ENCODE measurements at regions not wholly inside any gene's neighbourhood (a gene's known extent, or its start where the extent isn't known, plus 50 kb on each side); places are given as distances from the start of the nearest gene placed in this dataset.

- in situ Hi-C loops (cut with HindIII; ENCODE audit: low pct_unique_long_range_greater_than_20kb, low sequenced_read_pairs): no loop called here
- BruUV-seq (replicated peaks): no TSS peak
- H3K27me3 ChIP-seq (ENCODE audit: control insufficient read depth, insufficient read depth, low read length): no peaks in the 10 kb centered on the region
- intact Hi-C loops (cut with micrococcal nuclease; ENCODE audit: unreplicated experiment): no loop called here
- no peak for TF ChIP-seq POLR2AphosphoS5 (IDR thresholded peaks at IDR 0.05; ENCODE audit: low read depth, low read length)
- TF ChIP-seq CTCF (IDR thresholded peaks at IDR 0.05): no peak
- TF ChIP-seq SIN3A (IDR thresholded peaks at IDR 0.05; ENCODE audit: borderline replicate concordance, insufficient read depth, low read depth, low read length): no peak
- TF ChIP-seq REST (IDR thresholded peaks at IDR 0.05; ENCODE audit: insufficient read depth in 1 of 2, low read depth in 2 of 2, low read length in 1 of 2): no peak
- no peak for TF ChIP-seq TCF7L2 (IDR thresholded peaks at IDR 0.05; ENCODE audit: low read depth, low read length)
- no peak for DNase-seq (ENCODE audit: low read depth, low spot score)
- H3K36me3 ChIP-seq (ENCODE audit: control insufficient read depth, insufficient read depth, low read length): no peaks in the 10 kb centered on the region
- no peaks in the 10 kb centered on the region for H3K4me1 ChIP-seq (ENCODE audit: control insufficient read depth, insufficient read depth, low read length)
- ChIA-PET POLR2A (no interaction called here), CTCF (no interaction called here)
- no peak overlapping the region for H3K4me3 ChIP-seq (ENCODE audit: low read depth in 2 of 2, low read length in 2 of 2)
- no peak overlapping the region for H3K27ac ChIP-seq (ENCODE audit: low read length)
- ATAC-seq: no peak
- 0 out of 2 replicates have a peak, but pooled peaks cover 3% of the 10 kb centered on the region for H3K9me3 ChIP-seq (ENCODE audit: control insufficient read depth, insufficient read depth, low read depth, low read length)
Measured at GRCh38 chr7:57245206-57245605, 113.0 kb upstream of the ZNF479 start.

GRCh38 chr7:57250801-57251200, 118.6 kb upstream of the ZNF479 start:
- TF ChIP-seq SIN3A (IDR thresholded peaks at IDR 0.05; ENCODE audit: borderline replicate concordance, insufficient read depth, low read depth, low read length): no peak
- no peak for TF ChIP-seq REST (IDR thresholded peaks at IDR 0.05; ENCODE audit: insufficient read depth in 1 of 2, low read depth in 2 of 2, low read length in 1 of 2)
- TF ChIP-seq POLR2AphosphoS5 (IDR thresholded peaks at IDR 0.05; ENCODE audit: low read depth, low read length): no peak
- no peak for TF ChIP-seq CTCF (IDR thresholded peaks at IDR 0.05)
- no peak for TF ChIP-seq TCF7L2 (IDR thresholded peaks at IDR 0.05; ENCODE audit: low read depth, low read length)
- ChIA-PET POLR2A (no interaction called here), CTCF (no interaction called here)
- intact Hi-C loops (cut with micrococcal nuclease; ENCODE audit: unreplicated experiment): no loop called here
- Histone ChIP-seq H3K36me3 (ENCODE audit: control insufficient read depth, insufficient read depth, low read length) (no peaks in the 10 kb centered on the region), H3K4me1 (ENCODE audit: control insufficient read depth, insufficient read depth, low read length) (no peaks in the 10 kb centered on the region), H3K27me3 (ENCODE audit: control insufficient read depth, insufficient read depth, low read length) (no peaks in the 10 kb centered on the region), H3K4me3 (ENCODE audit: low read depth in 2 of 2, low read length in 2 of 2) (no peak overlapping the region), H3K27ac (ENCODE audit: low read length) (no peak overlapping the region), H3K9me3 (ENCODE audit: control insufficient read depth, insufficient read depth, low read depth, low read length) (no peaks in the 10 kb centered on the region)
- no TSS peak for BruUV-seq (replicated peaks)
- in situ Hi-C loops (cut with HindIII; ENCODE audit: low pct_unique_long_range_greater_than_20kb, low sequenced_read_pairs): no loop called here
- ATAC-seq (no peak), DNase-seq (ENCODE audit: low read depth, low spot score) (no peak)
